ENCODE measurements at regions not wholly inside any gene's neighbourhood (a gene's known extent, or its start where the extent isn't known, plus 50 kb on each side); places are given as distances from the start of the nearest gene placed in this dataset.

DNA sequence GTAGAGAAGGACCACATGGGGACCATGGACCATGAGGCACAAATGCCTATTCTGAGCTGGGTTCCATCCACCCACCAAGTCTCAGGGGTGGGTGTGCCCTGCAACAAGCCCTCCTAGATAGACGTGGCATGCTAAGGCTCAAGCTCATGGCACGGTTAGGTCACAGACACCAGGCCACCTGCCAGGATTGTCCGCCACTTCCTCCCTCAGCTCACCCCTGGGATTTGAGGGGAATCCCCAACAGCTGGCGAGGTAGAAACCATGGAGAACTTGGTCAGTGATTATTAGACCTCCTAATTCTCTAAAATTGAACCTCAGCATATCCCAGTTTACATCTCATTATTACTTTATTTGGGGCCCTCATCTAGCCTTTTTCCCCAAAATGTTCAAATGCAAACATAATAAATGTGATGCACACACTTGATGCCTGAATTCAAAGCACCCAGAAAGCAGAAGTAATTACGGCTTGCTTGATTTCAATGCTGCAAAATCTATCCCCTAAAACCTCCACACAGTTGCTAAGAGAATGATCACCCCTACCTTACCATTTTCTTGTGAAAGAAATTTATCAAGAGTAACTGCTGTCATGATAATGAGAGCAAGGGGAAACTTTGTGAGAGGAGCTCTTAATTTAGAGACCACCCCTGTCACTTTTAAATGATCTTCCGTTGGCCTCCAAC lies 366.6 kb upstream of the PFKP start:
- no peak for DNase-seq

DNA sequence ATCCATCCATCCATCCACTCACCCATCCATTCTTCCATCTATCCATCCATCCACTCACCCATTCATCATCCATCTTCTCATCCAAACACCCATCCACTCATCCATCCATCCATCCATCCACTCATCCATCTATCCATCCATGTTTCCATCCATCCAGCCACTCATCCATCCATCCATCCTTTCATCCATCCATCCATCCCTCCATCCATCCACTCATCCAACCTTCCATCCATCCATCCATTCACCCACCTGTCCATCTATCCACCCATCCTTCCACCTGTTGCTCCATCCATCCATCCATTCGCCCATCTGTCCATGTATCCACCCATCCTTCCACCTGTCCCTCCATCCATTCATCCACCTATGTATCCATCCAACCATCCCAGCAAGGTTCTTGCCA lies 378.4 kb upstream of the PFKP start:
- DNase-seq, result no peak

DNA sequence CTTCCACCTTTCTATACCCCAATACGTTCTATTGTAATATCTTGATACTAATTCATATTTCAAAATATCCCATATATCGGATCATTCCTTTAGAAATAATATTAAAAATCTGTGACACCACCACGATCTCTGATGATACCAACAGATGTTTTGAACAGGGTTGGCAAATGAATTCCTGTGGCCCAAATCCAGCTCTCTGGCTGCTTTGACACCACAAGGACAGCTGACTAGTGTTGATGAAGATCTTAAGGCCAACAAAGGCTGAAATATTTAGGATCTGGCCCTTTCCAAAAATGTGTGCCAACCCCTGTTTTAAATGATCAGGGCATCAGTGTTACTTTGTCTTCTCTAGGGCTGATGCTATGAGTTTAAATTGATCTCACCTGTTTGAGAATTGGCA lies 380.7 kb upstream of the PFKP start:
- DNase-seq, result no peak

DNA sequence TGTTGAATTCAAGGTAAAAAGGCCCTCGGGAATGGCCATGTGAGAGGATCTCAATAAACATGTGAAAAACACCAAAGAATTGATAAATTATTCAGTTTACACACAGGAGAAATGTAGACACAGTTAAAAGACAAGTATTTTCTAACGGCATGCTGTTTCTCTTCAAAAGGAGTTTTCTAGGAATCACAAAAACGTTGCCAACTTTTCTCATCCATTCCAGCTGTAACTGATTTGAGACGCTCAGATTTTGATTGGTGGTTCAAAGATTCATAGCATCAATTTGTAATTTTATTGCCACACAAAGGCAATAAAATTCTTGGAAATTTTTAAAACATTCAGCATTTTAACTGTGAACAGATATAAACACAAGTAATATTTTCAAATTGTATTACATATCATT lies 384.9 kb upstream of the PFKP start:
- DNase-seq, result no peak

DNA sequence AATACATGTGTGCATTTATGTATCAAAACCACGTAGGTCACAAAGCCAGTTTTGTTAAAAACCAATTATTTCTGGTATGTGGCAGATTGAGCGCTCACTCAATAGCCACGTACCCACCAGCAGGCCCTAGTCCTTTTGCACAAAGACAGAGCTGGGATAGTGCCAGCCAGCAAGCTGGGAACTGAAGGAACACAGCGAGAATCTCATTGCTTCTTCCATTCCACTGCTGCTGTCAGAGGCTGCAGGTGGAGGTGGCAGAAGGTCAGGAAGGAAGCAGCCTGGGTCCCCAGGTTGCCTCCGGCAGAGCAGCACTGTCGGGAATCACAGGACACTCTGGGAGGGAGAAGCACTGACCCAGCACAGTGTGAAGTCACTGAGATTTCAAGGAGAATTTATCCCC lies 385.5 kb upstream of the PFKP start:
- no peak for DNase-seq

DNA sequence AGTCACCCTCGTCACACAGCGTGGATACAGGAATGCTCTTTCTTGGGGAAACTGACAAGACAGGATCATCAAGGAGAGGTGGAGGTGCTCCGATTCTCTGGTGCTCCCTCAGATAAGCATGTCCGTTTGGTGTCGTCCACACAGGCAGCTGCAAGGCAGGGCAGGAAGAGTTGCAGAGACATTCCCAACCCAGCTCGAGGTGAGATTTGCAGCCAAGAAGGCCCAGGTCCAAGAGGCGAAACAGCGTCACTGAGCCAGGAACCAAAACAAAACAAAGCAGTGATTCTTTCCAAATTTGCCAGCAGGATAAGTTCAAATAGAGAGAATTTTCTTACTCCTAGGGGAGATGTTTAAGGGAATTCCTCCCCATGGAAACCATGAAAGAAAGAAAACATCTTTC lies 386.5 kb upstream of the PFKP start:
- DNase-seq, result no peak

DNA sequence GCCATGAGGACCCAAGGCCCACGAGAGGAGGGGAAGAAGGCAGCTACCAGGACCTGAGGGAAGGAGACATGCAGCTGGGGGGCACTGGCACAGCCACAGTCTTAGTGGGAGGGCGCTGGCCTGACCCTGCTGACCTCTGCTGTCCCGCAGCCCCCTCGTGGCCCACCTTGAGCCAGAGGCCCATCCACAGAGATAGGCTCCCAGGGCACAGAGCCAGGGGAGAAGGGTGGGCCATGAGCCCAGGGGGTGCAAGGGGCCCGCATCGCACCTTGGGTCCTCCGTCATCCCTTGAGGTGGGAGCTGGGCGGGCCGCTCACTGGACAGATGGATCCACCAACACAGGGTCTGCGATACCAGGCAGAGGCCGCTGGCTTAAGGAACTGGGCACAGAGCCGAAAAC lies 387.7 kb upstream of the PFKP start:
- no peak for DNase-seq

DNA sequence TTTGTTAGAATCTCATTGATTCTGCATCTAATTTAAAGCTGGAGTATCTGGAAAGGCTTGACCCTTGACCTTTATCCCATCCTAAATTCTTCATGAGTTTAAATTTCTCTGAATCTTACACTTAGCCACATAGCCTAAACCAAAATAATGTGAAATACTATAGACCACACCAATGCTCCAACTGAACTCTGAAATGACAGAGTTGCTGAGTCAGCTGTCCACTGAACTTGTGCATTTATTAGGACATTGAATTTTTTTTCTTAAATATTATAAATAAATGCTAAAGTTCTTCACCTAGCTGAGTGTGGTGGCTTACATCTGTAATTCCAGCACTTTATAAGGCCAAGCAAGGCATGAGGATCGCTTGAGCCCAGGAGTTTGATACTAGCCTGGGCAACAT lies 390.9 kb upstream of the PFKP start:
- DNase-seq, result no peak

DNA sequence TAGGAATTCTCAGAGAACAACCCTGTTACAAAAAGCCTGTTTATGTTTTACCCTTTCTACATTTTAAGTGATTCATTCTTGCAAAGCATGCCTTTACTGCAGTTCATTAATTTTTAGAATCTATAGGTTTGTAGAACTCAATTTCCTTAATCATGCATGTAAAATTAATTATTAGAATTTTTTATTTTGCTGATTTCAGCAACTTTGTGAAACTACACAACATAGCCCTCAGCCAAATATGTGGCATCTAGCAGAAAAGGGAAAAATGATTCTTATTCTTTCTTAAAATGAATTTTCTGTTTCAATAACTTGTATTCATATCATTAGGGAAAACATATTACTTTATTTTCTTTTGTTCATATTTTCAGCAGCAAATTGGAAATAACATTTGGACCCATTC lies 392.9 kb upstream of the PFKP start:
- no peak for DNase-seq

DNA sequence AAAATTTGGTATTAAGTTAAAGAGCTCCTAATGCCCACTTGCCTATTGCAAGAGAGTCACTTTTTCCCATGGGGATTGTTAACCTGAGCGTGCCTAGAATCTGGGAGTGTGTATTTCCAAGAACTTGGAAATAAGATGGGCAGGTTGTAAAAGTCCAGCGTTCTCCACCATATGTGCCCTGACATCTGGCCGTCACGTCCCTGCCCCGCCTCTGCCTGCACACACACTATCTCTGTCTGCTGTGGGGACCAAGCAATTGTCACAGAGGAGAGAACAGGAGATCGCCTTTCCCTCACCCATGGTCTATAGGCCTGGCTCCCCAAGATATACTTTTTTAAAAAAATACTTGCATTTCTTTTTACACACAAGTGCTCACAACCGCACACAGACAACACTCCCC lies 396.5 kb upstream of the PFKP start:
- DNase-seq, result no peak

DNA sequence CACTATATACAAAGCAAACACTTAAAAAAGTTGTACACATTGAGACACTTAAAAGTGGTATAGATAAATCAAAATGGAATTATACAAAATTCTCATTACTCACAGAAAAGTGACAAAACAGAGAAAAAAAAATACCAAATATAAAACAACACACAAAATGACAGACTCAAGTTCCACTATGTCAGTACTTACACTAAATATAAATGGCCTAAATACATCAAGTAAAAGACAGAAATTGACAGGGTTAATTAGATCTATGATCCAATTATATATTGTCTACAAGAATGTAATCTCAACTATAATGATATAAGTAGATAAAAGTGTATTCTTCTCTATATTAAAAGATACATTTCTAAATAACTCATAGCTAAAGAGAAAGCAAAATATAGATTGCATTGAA lies 401.6 kb upstream of the PFKP start:
- no peak for DNase-seq

DNA sequence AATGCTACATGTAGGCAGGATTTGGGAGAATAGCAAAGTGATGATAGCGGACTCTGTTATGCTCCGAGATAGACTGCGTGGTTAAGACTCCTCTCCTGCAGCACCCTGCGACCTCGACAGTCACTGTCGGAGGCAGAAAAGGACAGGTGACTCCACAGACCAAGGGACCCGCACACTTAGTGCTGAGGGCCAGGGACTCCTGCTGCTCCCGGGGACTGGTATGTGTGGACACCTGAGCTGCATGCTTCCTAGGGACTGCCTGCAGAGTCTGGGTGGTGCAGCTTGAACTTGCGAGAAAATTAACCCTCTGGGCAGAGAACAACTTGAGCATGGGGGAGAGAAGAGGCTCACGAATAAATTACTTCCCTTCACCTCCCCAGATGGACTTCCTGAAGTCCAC lies 407.1 kb upstream of the PFKP start:
- no peak for DNase-seq

DNA sequence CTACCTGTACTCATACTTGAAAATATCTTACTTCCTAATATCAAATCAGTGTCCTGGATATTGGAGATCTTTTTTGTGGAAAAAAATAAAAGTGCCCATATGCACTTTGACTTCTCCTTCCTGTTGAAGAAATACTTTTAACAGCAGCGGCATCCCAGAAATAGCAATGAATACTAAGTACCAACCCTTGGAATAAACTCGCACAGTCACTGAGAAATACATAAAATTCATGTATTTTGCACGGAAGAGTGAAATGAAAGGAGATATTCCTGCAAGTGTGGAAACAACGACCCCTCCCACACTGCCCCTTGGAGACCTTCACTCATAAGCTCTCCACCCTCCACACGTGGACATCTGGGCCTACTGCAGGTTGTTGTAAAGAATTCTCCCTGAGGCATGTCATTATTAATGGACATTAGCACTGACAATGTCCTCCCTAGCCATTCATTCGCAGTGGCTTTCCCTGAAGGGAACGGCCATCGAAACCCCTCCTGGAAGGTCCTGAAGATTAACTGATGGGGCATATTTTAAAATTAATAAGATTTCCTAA lies 407.6 kb upstream of the PFKP start:
- no peak for DNase-seq

DNA sequence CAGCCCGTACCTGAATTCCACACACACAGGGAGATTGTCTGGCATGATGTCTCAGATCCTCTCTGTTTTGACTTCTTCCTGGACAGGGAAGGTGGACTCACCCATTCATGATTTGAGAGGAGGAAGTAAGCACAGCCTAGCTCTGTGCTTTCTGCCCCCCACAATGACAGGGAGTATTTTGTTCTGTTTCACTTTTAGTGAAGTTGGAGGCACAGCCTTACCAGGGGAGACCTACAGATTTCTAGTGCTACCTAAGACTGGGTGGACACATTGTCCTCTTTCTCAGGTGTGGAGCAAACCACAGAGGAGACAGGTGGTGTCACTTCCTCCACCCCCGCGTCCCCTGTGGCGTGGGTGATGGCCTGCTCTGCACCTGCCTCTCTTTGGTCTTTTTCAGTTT lies 408.6 kb upstream of the PFKP start:
- no peak for DNase-seq

DNA sequence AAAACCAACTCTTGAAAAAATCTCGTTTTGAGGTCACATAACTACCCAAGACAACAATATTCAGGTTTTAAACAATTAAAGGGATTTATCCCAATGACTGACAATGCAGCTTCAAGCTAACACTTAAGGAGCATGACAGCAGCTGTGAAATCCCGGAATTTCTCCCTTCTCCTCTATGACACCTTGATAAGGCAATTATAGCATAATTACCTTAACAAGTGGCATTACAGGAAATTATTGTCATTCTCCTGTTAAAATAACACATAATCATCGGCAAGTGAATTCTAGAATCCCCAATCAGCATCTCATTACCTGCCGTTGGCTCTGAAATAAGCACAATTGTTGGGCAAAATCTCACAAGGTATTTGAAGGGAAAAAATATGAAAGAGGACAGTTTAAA lies 417.0 kb upstream of the PFKP start:
- DNase-seq, result no peak

DNA sequence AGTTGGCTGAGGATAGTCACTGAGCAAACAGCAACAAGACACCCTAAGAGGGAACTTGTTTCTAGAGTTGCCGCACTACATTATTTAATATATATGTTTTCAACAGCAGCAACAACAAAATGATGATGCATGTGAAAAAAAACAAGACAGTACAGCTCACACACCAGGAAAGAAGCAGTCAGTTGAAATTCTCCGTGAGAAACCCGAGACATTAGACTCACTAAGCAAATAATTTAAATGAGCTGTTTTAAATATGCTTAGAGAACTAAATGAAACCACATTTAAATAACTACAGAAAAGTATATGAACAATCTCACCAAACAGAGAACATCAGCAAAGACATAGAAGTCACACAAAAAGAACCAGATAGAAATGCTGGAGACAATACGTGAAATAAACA lies 426.3 kb upstream of the PFKP start:
- no peak for DNase-seq

DNA sequence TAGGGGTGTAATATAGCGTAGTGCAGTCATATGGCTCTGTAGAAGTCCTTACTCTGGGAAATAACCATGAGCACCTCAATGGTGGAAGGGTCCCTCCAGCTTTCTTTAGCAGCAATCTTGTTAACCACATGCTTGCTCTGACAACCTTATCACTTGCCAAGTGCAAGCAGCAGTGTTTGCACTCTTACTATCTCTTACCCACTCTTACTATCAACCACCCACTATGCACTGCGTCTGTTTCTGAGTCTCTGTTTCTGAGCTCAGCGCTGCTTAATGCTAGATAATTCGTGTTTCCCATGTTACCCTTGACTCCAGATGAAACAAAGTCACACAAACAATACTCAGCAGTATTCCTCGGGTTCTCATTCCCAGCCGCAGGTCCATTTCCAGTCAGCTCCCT lies 433.7 kb upstream of the PFKP start:
- no peak for DNase-seq

DNA sequence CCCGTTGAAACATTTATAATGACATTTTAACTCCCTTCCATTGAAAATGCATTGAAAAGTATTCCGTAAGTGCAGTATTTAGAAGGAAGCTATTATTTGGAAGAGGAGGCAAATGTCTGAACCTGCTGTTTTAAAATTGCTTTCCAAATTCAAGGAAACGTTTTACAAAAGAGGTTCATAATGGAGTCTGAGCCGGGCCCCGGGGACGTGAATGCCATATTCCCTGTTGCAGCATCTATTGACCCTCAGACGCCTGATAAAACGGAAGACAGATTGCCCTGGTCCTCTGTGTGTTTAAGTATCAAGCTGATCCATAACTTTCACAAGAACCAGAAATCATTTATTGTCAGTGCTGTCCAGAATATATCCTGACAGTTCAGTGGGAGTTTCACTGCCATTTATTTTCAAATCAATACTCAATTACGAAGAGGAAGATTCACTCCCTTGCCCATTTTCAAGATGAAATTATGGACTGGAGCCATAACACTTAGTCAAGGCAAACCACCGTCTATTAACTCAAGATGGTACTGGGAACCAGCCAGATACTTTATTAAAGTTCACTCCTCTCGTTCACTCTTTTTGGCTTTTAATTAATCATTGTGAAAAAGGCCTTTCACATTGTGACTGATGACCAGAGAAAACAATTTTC lies 435.7 kb upstream of the PFKP start:
- no peak for DNase-seq

DNA sequence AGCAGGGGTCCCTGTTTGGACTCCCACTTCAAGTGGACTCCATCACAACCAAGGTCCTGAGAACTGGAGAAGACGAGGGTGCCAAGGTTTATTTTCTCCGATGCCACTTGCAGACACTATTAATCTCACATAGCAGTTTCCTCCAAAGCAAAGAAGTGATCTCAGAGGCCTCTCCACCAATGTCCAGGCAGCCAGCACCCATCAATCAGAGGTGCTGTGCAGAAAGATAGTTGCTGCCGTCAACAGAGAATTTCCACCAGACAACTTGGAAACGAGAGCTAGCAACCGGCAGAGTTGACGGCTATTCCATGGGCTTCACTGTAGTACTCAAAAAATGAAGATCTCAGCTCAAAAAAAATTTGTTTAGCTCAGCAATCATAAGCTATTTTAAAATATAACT lies 438.6 kb upstream of the PFKP start:
- DNase-seq, result no peak

DNA sequence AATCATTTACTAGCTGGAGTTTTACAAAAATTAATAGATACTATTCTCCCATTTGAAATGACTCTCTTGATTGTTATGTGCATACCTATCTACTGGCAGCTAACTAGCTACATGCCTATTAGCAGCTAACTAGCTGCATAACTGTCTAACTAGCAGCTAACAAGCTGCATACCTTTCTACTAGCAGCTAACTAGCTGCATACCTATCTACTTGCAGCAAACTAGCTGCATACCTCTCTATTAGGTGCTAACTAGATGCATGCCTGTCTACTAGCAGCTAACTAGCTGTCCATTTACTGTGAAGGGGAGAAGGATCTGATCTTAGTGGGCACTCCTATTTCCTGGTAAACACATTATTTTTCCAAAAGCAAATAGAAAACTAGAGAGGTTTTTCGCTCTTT lies 439.4 kb upstream of the PFKP start:
- DNase-seq, result no peak

DNA sequence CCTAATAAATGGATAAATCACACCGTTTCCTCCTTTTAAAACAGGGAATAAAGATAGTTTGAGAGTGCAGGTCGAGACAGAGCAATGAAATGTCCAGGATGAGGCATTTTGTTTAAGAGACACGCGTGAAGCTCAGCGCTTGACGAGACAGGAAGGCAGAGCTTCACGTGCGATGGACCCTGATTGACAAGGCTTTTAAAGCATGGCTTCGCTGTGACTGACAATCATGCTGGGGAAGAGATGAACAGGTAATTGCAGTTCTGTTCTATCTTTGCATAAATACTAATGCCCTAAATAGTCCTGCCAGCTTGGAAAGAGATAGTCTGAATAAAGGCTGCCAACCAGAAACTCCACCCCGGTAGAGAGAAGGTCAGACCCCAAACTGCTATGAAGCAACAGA lies 442.3 kb upstream of the PFKP start:
- DNase-seq, result no peak

DNA sequence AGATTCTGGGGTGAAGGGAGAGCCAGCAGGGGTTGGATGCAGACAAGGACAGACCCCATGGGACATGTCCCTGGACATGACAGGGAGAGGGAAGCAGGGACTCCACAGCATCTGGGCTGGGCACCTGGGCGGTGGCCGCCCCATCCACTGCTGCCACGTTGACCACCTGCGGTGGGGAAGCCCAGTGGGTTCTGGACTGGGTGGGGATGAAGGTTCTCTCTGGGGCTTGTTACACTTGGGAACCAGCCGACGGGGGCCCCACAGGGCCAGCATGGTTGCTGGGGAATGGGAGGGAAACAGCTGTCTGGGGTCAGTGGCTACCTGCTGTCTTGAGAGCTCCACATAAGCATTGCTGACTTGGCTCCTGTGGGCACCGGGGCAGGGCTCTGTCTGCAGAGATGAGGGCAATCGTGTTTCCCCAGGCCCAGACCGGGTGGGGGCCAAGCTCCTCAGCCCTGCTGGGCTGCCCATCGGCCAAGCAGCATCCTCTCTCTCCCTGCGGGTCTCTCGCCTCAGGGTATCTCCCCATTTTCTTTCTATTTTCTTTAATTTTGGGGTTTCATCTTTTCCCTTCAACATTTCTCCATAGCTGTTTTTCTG lies 443.6 kb upstream of the PFKP start:
- no peak for DNase-seq

DNA sequence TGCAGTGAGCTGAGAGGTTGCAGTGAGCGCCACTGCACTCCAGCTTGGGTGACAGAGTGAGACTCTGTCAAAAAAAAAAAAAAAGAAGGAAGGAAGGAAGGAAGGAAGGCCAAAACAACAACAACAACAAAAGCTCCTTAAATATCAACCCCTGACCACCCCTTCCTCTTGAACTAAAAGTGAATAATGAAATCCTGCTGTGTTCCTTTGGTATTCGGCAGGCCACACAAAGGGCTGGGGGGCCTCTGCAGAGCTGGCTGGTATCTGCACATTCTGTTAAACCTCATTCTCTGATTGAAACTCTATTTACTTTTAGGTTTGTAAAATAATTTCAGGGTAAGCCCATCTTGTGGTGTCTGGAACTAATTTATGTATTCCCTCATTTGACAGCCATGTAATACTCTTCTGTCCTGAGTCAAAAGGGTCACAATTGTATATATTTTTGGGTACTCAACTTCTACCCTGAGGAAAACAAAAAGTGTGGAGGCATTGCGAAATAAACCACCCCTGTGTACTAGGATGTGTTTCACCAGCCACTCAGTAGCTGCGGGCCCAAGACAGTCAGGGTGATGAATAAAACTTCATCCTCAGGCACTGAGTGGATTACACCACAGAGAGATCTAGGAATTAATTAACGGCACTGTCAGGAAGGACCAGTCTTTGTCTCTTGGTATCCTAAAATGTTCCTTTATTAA lies 446.4 kb upstream of the PFKP start:
- DNase-seq, result no peak

DNA sequence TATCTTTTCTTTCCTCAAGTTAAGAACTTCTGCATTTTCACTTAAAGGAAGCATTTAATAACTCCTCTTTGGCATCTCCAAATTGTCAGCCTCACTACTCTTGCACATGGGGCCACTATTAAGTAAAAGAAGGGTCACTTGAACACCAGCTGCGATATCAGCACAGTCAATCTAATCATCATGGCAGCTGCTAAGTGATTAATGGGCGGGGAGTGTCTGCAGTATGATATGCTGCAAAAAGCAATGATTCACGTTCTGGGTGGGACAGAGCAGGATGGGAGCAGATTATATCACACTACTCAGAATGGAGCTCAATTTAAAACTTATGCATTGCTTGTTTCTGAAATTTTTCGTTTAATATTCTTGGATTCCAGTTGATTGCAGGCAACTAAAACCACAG lies 447.4 kb upstream of the PFKP start:
- DNase-seq, result no peak
